Hepatocyte (in vitro differentiated cells): ENCODE measurements at regions not wholly inside any gene's neighbourhood (a gene's known extent, or its start where the extent isn't known, plus 50 kb on each side); places are given as distances from the start of the nearest gene placed in this dataset.
A peak's percentile ranks its signal among the peaks of the same experiment; 100 is the strongest.

Experiments
- DNase-seq: peaks from one replicate; pipeline ENCODE4 v3.0.0-alpha.2; 2016; ENCODE audit warnings: low spot score
- H2AFZ ChIP-seq: fragments of 200-600 bp; sonication (generic); 2 replicates; pipeline ENCODE4 v1.6.0; 2016; ENCODE audit warnings: antibody characterized with exemption, mild to moderate bottlenecking
- H3K27ac ChIP-seq: fragments of 200-600 bp; sonication (generic); 2 replicates; pipeline ENCODE4 v1.5.1; 2016; ENCODE audit warnings: mild to moderate bottlenecking
- H3K27me3 ChIP-seq: fragments of 200-600 bp; sonication (generic); 2 replicates; pipeline ENCODE4 v1.6.1; 2016
- H3K36me3 ChIP-seq: fragments of 200-600 bp; sonication (generic); replicated peaks from 2 replicates; pipeline ENCODE4 v1.5.1; 2016; ENCODE audit warnings: low read depth; ENCODE audit not compliant: insufficient read depth
- H3K4me1 ChIP-seq: fragments of 200-600 bp; sonication (generic); 2 replicates; pipeline ENCODE4 v1.5.1; 2016; ENCODE audit warnings: mild to moderate bottlenecking, moderate library complexity; ENCODE audit not compliant: insufficient read depth
- H3K4me2 ChIP-seq: fragments of 200-600 bp; sonication (generic); 2 replicates; pipeline ENCODE4 v1.6.0; 2016
- H3K4me3 ChIP-seq: fragments of 200-600 bp; sonication (generic); 2 replicates; pipeline ENCODE4 v1.5.1; 2016; ENCODE audit warnings: mild to moderate bottlenecking
- H3K79me2 ChIP-seq: fragments of 200-600 bp; sonication (generic); 2 replicates; pipeline ENCODE4 v1.6.0; 2017; ENCODE audit warnings: mild to moderate bottlenecking
- H3K9me2 ChIP-seq: fragments of 200-600 bp; sonication (generic); replicated peaks from 2 replicates; pipeline ENCODE4 v1.6.0; 2017; ENCODE audit warnings: mild to moderate bottlenecking; ENCODE audit not compliant: insufficient read depth
- H3K9me3 ChIP-seq: fragments of 200-600 bp; sonication (generic); 2 replicates; pipeline ENCODE4 v1.5.1; 2016; ENCODE audit warnings: low read depth, mild to moderate bottlenecking
- H4K20me1 ChIP-seq: fragments of 200-600 bp; sonication (generic); 2 replicates; pipeline ENCODE4 v1.6.0; 2016; ENCODE audit warnings: mild to moderate bottlenecking; ENCODE audit not compliant: insufficient read depth, poor library complexity, severe bottlenecking
- EZH2 ChIP-seq: fragments of 200-600 bp; sonication (generic); IDR thresholded peaks from 2 replicates; pipeline ENCODE4 v1.6.1; 2016; ENCODE audit warnings: antibody characterized with exemption, mild to moderate bottlenecking, borderline replicate concordance
- EZH2phosphoT487 ChIP-seq: fragments of 200-600 bp; sonication (generic); IDR thresholded peaks from one replicate; pipeline ENCODE4 v1.6.1; 2018; ENCODE audit warnings: antibody characterized with exemption, mild to moderate bottlenecking, low read depth, moderate library complexity; ENCODE audit not compliant: unreplicated experiment, severe bottlenecking
- WGBS: methylation state at CpG from one replicate; pipeline ENCODE4 v1.1.6; 2016; ENCODE audit warnings: low lambda C conversion rate; ENCODE audit errors: missing lambda C conversion rate; 5-methylcytosine and 5-hydroxymethylcytosine counted together
- TF ChIP-seq, protein P1 (sequence below): fragments of 200-600 bp; sonication (generic); IDR thresholded peaks from 2 replicates; pipeline ENCODE4 v1.5.1; 2016; ENCODE audit warnings: antibody characterized with exemption, mild to moderate bottlenecking; ENCODE audit not compliant: poor library complexity

DNA sequence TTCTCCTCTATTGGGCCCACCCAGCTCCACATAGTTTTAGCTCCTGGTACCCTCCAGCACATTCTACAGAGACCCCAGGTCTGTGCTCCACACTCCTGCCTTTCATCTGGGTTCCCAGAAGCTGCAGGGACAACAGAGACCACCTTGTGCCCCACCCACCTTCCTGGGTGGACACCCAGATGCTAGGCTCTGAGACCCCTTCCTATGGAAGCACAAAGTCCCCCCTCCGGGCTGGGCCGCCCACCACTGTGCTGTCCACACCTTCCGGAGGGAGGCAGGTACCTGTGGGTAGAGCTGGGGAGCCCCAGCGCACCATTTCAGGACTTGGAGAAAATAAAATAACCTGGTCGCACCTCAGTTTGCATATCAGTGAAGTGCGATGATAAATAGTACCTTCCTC lies 224.9 kb upstream of the FOXF1 start:
- DNase-seq = no peak
- Histone ChIP-seq H3K27me3 (peaks cover 66% of the 10 kb centered on the region), H3K27ac (no peak overlapping the region), H3K4me3 (no peak overlapping the region), H3K4me1 (peaks cover 13% of the 10 kb centered on the region), H3K9me3 (no peaks in the 10 kb centered on the region), H3K4me2 (no peak overlapping the region), H4K20me1 (no peaks in the 10 kb centered on the region), H3K9me2 (no peaks in the 10 kb centered on the region), H3K79me2 (no peaks in the 10 kb centered on the region), H2AFZ (no peak overlapping the region), H3K36me3 (no peaks in the 10 kb centered on the region)
- TF ChIP-seq EZH2phosphoT487 (no peak), EZH2 (no peak)
- TF ChIP-seq, protein P1, sequence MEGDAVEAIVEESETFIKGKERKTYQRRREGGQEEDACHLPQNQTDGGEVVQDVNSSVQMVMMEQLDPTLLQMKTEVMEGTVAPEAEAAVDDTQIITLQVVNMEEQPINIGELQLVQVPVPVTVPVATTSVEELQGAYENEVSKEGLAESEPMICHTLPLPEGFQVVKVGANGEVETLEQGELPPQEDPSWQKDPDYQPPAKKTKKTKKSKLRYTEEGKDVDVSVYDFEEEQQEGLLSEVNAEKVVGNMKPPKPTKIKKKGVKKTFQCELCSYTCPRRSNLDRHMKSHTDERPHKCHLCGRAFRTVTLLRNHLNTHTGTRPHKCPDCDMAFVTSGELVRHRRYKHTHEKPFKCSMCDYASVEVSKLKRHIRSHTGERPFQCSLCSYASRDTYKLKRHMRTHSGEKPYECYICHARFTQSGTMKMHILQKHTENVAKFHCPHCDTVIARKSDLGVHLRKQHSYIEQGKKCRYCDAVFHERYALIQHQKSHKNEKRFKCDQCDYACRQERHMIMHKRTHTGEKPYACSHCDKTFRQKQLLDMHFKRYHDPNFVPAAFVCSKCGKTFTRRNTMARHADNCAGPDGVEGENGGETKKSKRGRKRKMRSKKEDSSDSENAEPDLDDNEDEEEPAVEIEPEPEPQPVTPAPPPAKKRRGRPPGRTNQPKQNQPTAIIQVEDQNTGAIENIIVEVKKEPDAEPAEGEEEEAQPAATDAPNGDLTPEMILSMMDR = no peak
- WGBS = 54% methylated on average over 6 of the region's 6 CpGs

DNA sequence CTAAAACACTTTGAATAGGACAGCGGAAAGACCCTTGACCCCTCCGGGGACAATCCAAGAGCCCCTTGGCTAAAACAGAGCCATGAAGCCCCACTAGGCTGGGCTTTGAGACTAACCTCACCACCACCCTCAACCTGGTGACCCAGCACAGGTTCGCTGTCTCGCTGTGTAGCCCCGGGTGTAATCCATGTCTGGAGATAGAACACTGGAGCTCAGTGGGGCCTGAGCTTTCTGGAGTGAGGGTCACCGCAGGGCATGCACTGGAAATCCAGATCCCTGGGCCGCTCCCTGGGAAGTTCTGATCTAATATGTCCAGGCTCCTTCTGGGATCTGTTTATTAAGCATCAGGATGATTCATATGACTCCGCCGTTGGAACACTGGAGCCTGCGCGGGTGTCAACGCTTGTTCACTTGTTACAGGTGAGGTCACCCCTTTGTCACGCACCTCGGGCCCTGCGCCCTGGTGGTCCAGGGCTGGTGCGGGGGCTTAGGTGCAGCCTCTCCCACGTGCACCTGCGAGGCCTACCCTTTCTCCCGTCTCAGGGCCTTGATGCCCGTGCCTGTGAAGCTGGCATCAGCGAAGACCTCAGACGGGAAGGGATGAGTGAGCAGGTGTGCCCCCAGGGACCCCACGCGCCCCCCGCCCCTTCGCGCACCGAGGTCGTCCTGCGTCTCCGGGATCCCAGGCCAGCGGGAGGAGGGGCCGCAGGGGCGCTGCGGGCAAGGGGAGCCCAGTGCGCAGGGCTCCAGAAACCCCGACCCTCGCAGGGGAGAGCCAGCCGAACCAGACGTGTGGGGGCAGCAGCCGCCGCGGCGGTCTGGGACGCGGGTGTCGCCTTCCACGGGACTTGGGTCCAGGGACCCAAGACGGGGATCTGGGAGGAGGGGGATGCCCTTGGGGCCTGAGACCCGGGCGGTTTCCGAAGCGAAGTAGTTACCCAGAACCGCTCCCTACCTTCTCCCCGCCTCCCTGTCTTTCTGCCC lies 224.1 kb upstream of the FOXF1 start:
- TF ChIP-seq, protein P1 = no peak
- no peak for TF ChIP-seq EZH2phosphoT487
- TF ChIP-seq EZH2 = no peak
- no peak overlapping the region for H3K4me3 ChIP-seq
- H3K9me3 ChIP-seq = no peaks in the 10 kb centered on the region
- 16% methylated on average over 33 of the region's 55 CpGs for WGBS
- no peaks in the 10 kb centered on the region for H3K36me3 ChIP-seq
- H3K27me3 ChIP-seq = peaks cover 74% of the 10 kb centered on the region
- peak overlapping the region; percentile 40 for H2AFZ ChIP-seq
- no peak overlapping the region for H3K27ac ChIP-seq
- no peaks in the 10 kb centered on the region for H4K20me1 ChIP-seq
- H3K9me2 ChIP-seq = no peaks in the 10 kb centered on the region
- peak overlapping the region; percentile 82 for H3K4me2 ChIP-seq
- peak; percentile 35 for DNase-seq
- H3K79me2 ChIP-seq = no peaks in the 10 kb centered on the region
- H3K4me1 ChIP-seq = peaks cover 13% of the 10 kb centered on the region

DNA sequence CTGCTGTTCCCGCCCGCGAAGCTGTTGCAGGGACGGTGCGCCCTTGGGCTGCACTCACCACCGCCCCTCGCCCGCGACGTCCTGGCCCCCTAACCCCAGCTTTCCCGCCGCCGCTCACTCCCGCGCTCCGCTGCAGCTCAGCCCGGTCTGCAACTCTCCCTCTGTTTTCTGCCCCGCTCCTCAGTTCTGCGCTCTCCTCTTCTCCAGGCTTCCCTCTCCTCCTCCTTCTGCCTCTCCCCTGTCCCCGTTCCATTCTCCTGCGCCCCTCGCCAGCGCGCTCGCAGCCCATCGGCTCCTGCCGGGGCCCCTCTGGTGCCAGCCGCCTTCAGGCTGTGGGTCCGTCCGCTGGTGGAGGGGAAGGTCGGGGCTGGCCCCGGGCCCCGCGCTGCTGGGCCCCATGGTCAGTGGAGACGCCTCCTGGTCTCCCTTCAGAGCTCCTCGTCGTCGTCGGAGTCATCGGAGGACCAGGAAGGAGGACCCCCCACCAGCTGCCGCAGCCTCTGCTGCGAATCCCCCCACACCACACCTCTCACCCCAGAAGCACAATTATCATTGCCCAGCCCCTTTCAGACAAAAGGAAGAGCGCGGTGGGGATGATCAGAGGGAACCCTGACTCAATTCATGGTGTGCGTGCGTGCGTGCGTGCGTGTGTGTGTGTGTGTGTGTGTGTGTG lies 223.2 kb upstream of the FOXF1 start:
- Histone ChIP-seq H3K9me2 (no peaks in the 10 kb centered on the region), H3K27me3 (peaks cover 83% of the 10 kb centered on the region), H3K79me2 (no peaks in the 10 kb centered on the region), H3K9me3 (no peaks in the 10 kb centered on the region), H3K4me2 (peak overlapping the region; percentile 82), H4K20me1 (no peaks in the 10 kb centered on the region), H3K4me1 (peaks cover 13% of the 10 kb centered on the region), H2AFZ (peak overlapping the region; percentile 40), H3K27ac (no peak overlapping the region), H3K4me3 (no peak overlapping the region), H3K36me3 (no peaks in the 10 kb centered on the region)
- TF ChIP-seq, protein P1 = no peak
- TF ChIP-seq EZH2phosphoT487 (peak; percentile 75), EZH2 (peak; percentile 90)
- WGBS = 5% methylated on average over 39 of the region's 49 CpGs
- DNase-seq = peak; percentile 21
